Activated CD4-positive, alpha-beta memory T cell treated with anti-CD3 and anti-CD28 coated beads for 36 hours (primary cell): ENCODE measurements at regions not wholly inside any gene's neighbourhood (a gene's known extent, or its start where the extent isn't known, plus 50 kb on each side); places are given as distances from the start of the nearest gene placed in this dataset.

Experiments
- CTCF ChIA-PET: fragments of 350-600 bp; sonication (Branson Sonifier 250); formaldehyde crosslinking; loops from one replicate; lab custom pipeline; 2021; ENCODE audit warnings: antibody characterized with exemption, inconsistent platforms; lab: Charles Lee
- POLR2A ChIA-PET: fragments of 350-600 bp; sonication (Branson Sonifier 250); formaldehyde crosslinking; loops from one replicate; lab custom pipeline; 2021; ENCODE audit warnings: antibody characterized with exemption; lab: Charles Lee
- DNase-seq: peaks from one replicate; pipeline ENCODE4 v3.0.0-alpha.2; 2020
- H3K27ac Mint-ChIP-seq: one replicate; pipeline ENCODE4 v1.8.0; 2021; ENCODE audit warnings: mixed read lengths
- H3K27me3 Mint-ChIP-seq: one replicate; pipeline ENCODE4 v1.8.0; 2021; ENCODE audit warnings: mixed read lengths
- H3K36me3 Mint-ChIP-seq: one replicate; pipeline ENCODE4 v1.8.0; 2021; ENCODE audit warnings: mixed read lengths
- H3K4me1 Mint-ChIP-seq: one replicate; pipeline ENCODE4 v1.8.0; 2021; ENCODE audit warnings: low read depth, mixed read lengths
- H3K4me3 Mint-ChIP-seq: one replicate; pipeline ENCODE4 v1.8.0; 2021; ENCODE audit warnings: mild to moderate bottlenecking, mixed read lengths
- H3K9me3 Mint-ChIP-seq: one replicate; pipeline ENCODE4 v1.8.0; 2021; ENCODE audit warnings: mixed read lengths
- intact Hi-C: fragments of 100-400 bp; cut with micrococcal nuclease; formaldehyde crosslinking; loops from one replicate; pipeline ENCODE4 v1.15.1; 2023

- H3K4me3 Mint-ChIP-seq: no peak overlapping the region
- ChIA-PET CTCF (interaction anchor here (1.1 to 3.5 kb wide), 7 partner anchors 12 to 276 kb away, joined by 3 to 86 read pairs (median 3); no protein-coding TSS in a partner anchor), POLR2A (interaction anchor here (1.6 kb wide), 1 partner anchor 113 kb away, joined by 3 read pairs; no protein-coding TSS in a partner anchor)
- intact Hi-C loops: loop anchor here (10.0 kb wide), 1 partner anchor 218 kb away; the partner anchor contains the start of gene MTMR10
- H3K9me3 Mint-ChIP-seq: peaks cover 9% of the 10 kb centered on the region
- peaks cover 23% of the 10 kb centered on the region for H3K4me1 Mint-ChIP-seq
- H3K36me3 Mint-ChIP-seq: no peaks in the 10 kb centered on the region
- no peak overlapping the region for H3K27ac Mint-ChIP-seq
- H3K27me3 Mint-ChIP-seq: no peaks in the 10 kb centered on the region
- peak; percentile 5 for DNase-seq
Measured at GRCh38 chr15:31212326-31213080, 111.0 kb upstream of the TRPM1 start.

GRCh38 chr15:31214158-31214863 lies 112.3 kb upstream of the KLF13 start:
- ChIA-PET POLR2A (interaction anchor here (0.9 to 2.0 kb wide), 5 partner anchors 28 to 273 kb away, joined by 3 to 13 read pairs (median 3); partner anchors contain the start of gene KLF13), CTCF (interaction anchor here (0.6 to 3.5 kb wide), 19 partner anchors 8 to 291 kb away, joined by 3 to 86 read pairs (median 6); partner anchors contain the start of gene KLF13)
- Mint-ChIP-seq H3K4me3 (peak overlapping the region; percentile 68), H3K9me3 (peaks cover 9% of the 10 kb centered on the region), H3K4me1 (peaks cover 18% of the 10 kb centered on the region), H3K27ac (no peak overlapping the region), H3K36me3 (no peaks in the 10 kb centered on the region), H3K27me3 (no peaks in the 10 kb centered on the region)
- peak; percentile 18 for DNase-seq
- intact Hi-C loops: loop anchor here (2.0 to 10.0 kb wide), 2 partner anchors 52 to 220 kb away; partner anchors contain the start of gene MTMR10

GRCh38 chr15:31214864-31215489 lies 111.7 kb upstream of the KLF13 start:
- no peaks in the 10 kb centered on the region for H3K27me3 Mint-ChIP-seq
- peak overlapping the region; percentile 68 for H3K4me3 Mint-ChIP-seq
- intact Hi-C loops: loop anchor here (1.0 to 10.0 kb wide), 7 partner anchors 52 to 273 kb away; partner anchors contain the start of genes KLF13 and MTMR10
- peaks cover 9% of the 10 kb centered on the region for H3K9me3 Mint-ChIP-seq
- ChIA-PET POLR2A (interaction anchor here (0.9 to 2.0 kb wide), 7 partner anchors 9 to 273 kb away, joined by 3 to 13 read pairs (median 3); partner anchors contain the start of gene KLF13), CTCF (interaction anchor here (0.6 to 3.5 kb wide), 25 partner anchors 9 to 290 kb away, joined by 3 to 86 read pairs (median 6); partner anchors contain the start of gene KLF13)
- H3K27ac Mint-ChIP-seq: peak overlapping the region; percentile 56
- no peak for DNase-seq
- H3K4me1 Mint-ChIP-seq: peaks cover 15% of the 10 kb centered on the region
- no peaks in the 10 kb centered on the region for H3K36me3 Mint-ChIP-seq

GRCh38 chr15:31215490-31216214 lies 111.0 kb upstream of the KLF13 start:
- ChIA-PET POLR2A (interaction anchor here (0.7 to 2.0 kb wide), 7 partner anchors 10 to 272 kb away, joined by 3 to 13 read pairs (median 3); partner anchors contain the start of gene KLF13), CTCF (interaction anchor here (0.6 to 3.5 kb wide), 24 partner anchors 9 to 277 kb away, joined by 3 to 86 read pairs (median 6); partner anchors contain the start of gene KLF13)
- peak; percentile 88 for DNase-seq
- H3K9me3 Mint-ChIP-seq: peaks cover 9% of the 10 kb centered on the region
- intact Hi-C loops: loop anchor here (1.0 to 10.0 kb wide), 7 partner anchors 51 to 273 kb away; partner anchors contain the start of genes KLF13 and MTMR10
- peak overlapping the region; percentile 68 for H3K4me3 Mint-ChIP-seq
- no peaks in the 10 kb centered on the region for H3K36me3 Mint-ChIP-seq
- peak overlapping the region; percentile 56 for H3K27ac Mint-ChIP-seq
- no peaks in the 10 kb centered on the region for H3K27me3 Mint-ChIP-seq
- peaks cover 15% of the 10 kb centered on the region for H3K4me1 Mint-ChIP-seq

GRCh38 chr15:31216215-31216911 lies 110.3 kb upstream of the KLF13 start:
- Mint-ChIP-seq H3K9me3 (peaks cover 4% of the 10 kb centered on the region), H3K27me3 (no peaks in the 10 kb centered on the region), H3K4me3 (peak overlapping the region; percentile 80), H3K4me1 (peaks cover 15% of the 10 kb centered on the region), H3K27ac (peak overlapping the region; percentile 84), H3K36me3 (no peaks in the 10 kb centered on the region)
- intact Hi-C loops: loop anchor here (5.0 to 10.0 kb wide), 3 partner anchors 131 to 222 kb away; partner anchors contain the start of gene MTMR10
- DNase-seq: peak; percentile 74
- ChIA-PET CTCF (interaction anchor here (1.6 kb wide), 1 partner anchor 272 kb away, joined by 7 read pairs; no protein-coding TSS in a partner anchor), POLR2A (interaction anchor here (1.0 kb wide), 1 partner anchor 129 kb away, joined by 3 read pairs; no protein-coding TSS in a partner anchor)

GRCh38 chr15:31217067-31217466 lies 109.6 kb upstream of the KLF13 start:
- Mint-ChIP-seq H3K27me3 (no peaks in the 10 kb centered on the region), H3K4me3 (peak overlapping the region; percentile 80), H3K9me3 (no peaks in the 10 kb centered on the region), H3K27ac (no peak overlapping the region), H3K4me1 (peaks cover 17% of the 10 kb centered on the region), H3K36me3 (no peaks in the 10 kb centered on the region)
- CTCF ChIA-PET: interaction anchor here (1.2 to 1.6 kb wide), 2 partner anchors 49 to 271 kb away, joined by 3 to 7 read pairs; no protein-coding TSS in a partner anchor
- intact Hi-C loops: loop anchor here (5.0 to 10.0 kb wide), 3 partner anchors 130 to 222 kb away; partner anchors contain the start of gene MTMR10
- DNase-seq: no peak
- POLR2A ChIA-PET: interaction anchor here (1.0 kb wide), 1 partner anchor 129 kb away, joined by 3 read pairs; no protein-coding TSS in a partner anchor

- no peaks in the 10 kb centered on the region for H3K9me3 Mint-ChIP-seq
- H3K4me1 Mint-ChIP-seq: peaks cover 19% of the 10 kb centered on the region
- H3K27me3 Mint-ChIP-seq: no peaks in the 10 kb centered on the region
- H3K4me3 Mint-ChIP-seq: no peak overlapping the region
- ChIA-PET CTCF (interaction anchor here (1.2 to 1.6 kb wide), 2 partner anchors 48 to 271 kb away, joined by 3 to 7 read pairs; no protein-coding TSS in a partner anchor), POLR2A (interaction anchor here (1.0 kb wide), 1 partner anchor 128 kb away, joined by 3 read pairs; no protein-coding TSS in a partner anchor)
- no peaks in the 10 kb centered on the region for H3K36me3 Mint-ChIP-seq
- no peak overlapping the region for H3K27ac Mint-ChIP-seq
- intact Hi-C loops: loop anchor here (5.0 to 10.0 kb wide), 3 partner anchors 130 to 223 kb away; partner anchors contain the start of gene MTMR10
- no peak for DNase-seq
Measured at GRCh38 chr15:31217566-31218270, 108.9 kb upstream of the KLF13 start.

GRCh38 chr15:31219221-31219620 lies 107.4 kb upstream of the KLF13 start:
- intact Hi-C loops: loop anchor here (5.0 to 10.0 kb wide), 3 partner anchors 128 to 224 kb away; partner anchors contain the start of gene MTMR10
- peaks cover 32% of the 10 kb centered on the region for H3K4me1 Mint-ChIP-seq
- H3K27me3 Mint-ChIP-seq: no peaks in the 10 kb centered on the region
- ChIA-PET POLR2A (no interaction called here), CTCF (interaction anchor here (0.6 kb wide), 1 partner anchor 271 kb away, joined by 3 read pairs; no protein-coding TSS in a partner anchor)
- H3K27ac Mint-ChIP-seq: no peak overlapping the region
- no peak for DNase-seq
- no peaks in the 10 kb centered on the region for H3K9me3 Mint-ChIP-seq
- no peaks in the 10 kb centered on the region for H3K36me3 Mint-ChIP-seq
- H3K4me3 Mint-ChIP-seq: no peak overlapping the region

- no peaks in the 10 kb centered on the region for H3K36me3 Mint-ChIP-seq
- DNase-seq: no peak
- no peaks in the 10 kb centered on the region for H3K27me3 Mint-ChIP-seq
- no peak overlapping the region for H3K27ac Mint-ChIP-seq
- intact Hi-C loops: no loop called here
- H3K4me3 Mint-ChIP-seq: no peak overlapping the region
- H3K9me3 Mint-ChIP-seq: no peaks in the 10 kb centered on the region
- H3K4me1 Mint-ChIP-seq: peaks cover 29% of the 10 kb centered on the region
- ChIA-PET CTCF (interaction anchor here (0.6 to 1.6 kb wide), 2 partner anchors 213 to 269 kb away, joined by 3 to 8 read pairs; no protein-coding TSS in a partner anchor), POLR2A (no interaction called here)
Measured at GRCh38 chr15:31221936-31222515, 104.6 kb upstream of the KLF13 start.
